Stimulated activated effector memory CD8-positive, alpha-beta T cell treated with anti-CD3 and anti-CD28 coated beads, Interleukin-12 subunit alpha, Interleukin-12 subunit beta, amount 100 ng/mL, for 72 hours (primary cell): ENCODE measurements at regions not wholly inside any gene's neighbourhood (a gene's known extent, or its start where the extent isn't known, plus 50 kb on each side); places are given as distances from the start of the nearest gene placed in this dataset.

Source experiments
- ATAC-seq: fragments of 150-1000 bp; cut with Tn5 transposase; 2 replicates; pipeline ENCODE4 v1.10.0; 2021
- DNase-seq, 2 donors: peaks; one replicate each; pipeline ENCODE4 v3.0.0; 2021 to 2022; ENCODE audit warnings: low spot score in 2 of 2
- H3K27ac Mint-ChIP-seq: one replicate; pipeline ENCODE4 v1.8.0; 2022; ENCODE audit warnings: mild to moderate bottlenecking, mixed read lengths
- H3K36me3 Mint-ChIP-seq: one replicate; pipeline ENCODE4 v1.8.0; 2022; ENCODE audit warnings: mild to moderate bottlenecking, mixed read lengths
- H3K4me1 Mint-ChIP-seq: one replicate; pipeline ENCODE4 v1.8.0; 2022; ENCODE audit warnings: mixed read lengths
- H3K4me3 Mint-ChIP-seq: one replicate; pipeline ENCODE4 v1.8.0; 2022; ENCODE audit warnings: mild to moderate bottlenecking, mixed read lengths
- H3K9me3 Mint-ChIP-seq: one replicate; pipeline ENCODE4 v1.8.0; 2022; ENCODE audit warnings: mixed read lengths

GRCh38 chr21:16407403-16408240 is 677.8 kb downstream of the USP25 start:
- H3K4me1 Mint-ChIP-seq: no peaks in the 10 kb centered on the region
- no peak for ATAC-seq
- H3K4me3 Mint-ChIP-seq: no peak overlapping the region
- H3K9me3 Mint-ChIP-seq: peaks cover 10% of the 10 kb centered on the region
- no peak overlapping the region for H3K27ac Mint-ChIP-seq
- no peaks in the 10 kb centered on the region for H3K36me3 Mint-ChIP-seq
- DNase-seq: no peak

DNA sequence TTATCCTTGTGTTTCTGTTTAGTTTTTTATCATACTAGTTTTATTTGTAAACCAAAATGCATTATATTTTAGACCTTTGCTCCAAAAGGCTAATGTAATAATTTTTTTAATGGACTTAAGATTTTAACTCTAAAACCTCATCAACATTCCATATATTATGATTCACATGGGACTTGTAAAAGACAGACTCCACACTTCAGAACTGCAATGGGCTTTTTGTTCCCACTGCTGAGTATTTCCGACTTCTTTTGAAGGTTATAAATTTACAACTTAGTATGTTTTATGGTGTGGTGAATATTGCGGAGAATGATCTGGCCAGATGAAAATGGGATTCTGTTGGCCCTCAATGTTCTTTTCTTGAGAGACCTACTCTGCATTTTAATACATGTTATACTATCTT is 678.5 kb downstream of the USP25 start:
- Mint-ChIP-seq H3K4me3 (no peak overlapping the region), H3K4me1 (no peaks in the 10 kb centered on the region), H3K9me3 (peaks cover 10% of the 10 kb centered on the region), H3K36me3 (no peaks in the 10 kb centered on the region), H3K27ac (no peak overlapping the region)
- ATAC-seq (no peak), DNase-seq (no peak)

GRCh38 chr21:16409352-16409751 is 679.6 kb downstream of the USP25 start:
- Mint-ChIP-seq H3K4me1 (no peaks in the 10 kb centered on the region), H3K27ac (no peak overlapping the region), H3K36me3 (no peaks in the 10 kb centered on the region), H3K4me3 (no peak overlapping the region), H3K9me3 (peaks cover 7% of the 10 kb centered on the region)
- no peak for ATAC-seq
- DNase-seq: no peak

DNA sequence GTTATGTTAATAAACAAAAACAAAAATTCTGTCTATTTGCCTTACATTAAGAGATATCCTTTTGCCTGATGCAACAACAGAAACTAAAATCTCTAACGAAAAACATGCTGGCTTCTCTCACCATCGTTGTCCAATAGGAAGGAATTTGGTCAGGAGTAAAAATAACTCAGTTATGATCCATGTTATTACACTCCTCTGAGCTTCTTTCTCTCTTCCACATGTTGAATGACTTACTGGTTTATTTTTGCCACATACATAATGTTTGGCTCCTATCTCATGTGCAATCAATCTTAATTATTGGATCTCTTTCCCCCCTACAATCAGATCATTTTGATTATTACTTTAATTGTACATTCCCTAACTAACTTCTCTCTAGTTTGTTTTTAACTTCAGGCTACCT is 688.4 kb downstream of the USP25 start:
- no peak for DNase-seq
- Mint-ChIP-seq H3K4me3 (no peak overlapping the region), H3K36me3 (no peaks in the 10 kb centered on the region), H3K4me1 (no peaks in the 10 kb centered on the region), H3K27ac (no peak overlapping the region), H3K9me3 (peaks cover 2% of the 10 kb centered on the region)
- ATAC-seq: no peak

DNA sequence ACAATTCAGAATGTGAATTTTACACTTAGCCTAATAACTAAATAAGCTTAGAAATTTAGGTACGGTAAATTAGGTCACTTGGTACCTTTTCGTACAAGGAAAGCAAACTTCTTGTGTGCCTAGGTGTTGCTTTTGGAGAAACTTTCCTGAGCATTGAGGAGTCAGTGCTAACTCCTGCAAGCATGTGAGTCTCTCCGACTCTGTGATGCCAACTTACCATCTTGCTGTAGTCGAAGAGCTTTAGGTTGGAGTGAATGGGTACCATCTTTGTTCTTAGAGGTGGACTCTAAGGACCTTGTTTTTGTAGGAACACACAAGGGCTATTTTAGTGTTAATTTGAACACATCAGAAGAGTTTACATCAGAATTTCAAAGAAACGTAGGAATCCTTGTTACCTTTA is 688.9 kb downstream of the USP25 start:
- H3K4me1 Mint-ChIP-seq: no peaks in the 10 kb centered on the region
- DNase-seq (no peak), ATAC-seq (no peak)
- no peak overlapping the region for H3K27ac Mint-ChIP-seq
- H3K36me3 Mint-ChIP-seq: no peaks in the 10 kb centered on the region
- H3K9me3 Mint-ChIP-seq: peaks cover 2% of the 10 kb centered on the region
- no peak overlapping the region for H3K4me3 Mint-ChIP-seq

DNA sequence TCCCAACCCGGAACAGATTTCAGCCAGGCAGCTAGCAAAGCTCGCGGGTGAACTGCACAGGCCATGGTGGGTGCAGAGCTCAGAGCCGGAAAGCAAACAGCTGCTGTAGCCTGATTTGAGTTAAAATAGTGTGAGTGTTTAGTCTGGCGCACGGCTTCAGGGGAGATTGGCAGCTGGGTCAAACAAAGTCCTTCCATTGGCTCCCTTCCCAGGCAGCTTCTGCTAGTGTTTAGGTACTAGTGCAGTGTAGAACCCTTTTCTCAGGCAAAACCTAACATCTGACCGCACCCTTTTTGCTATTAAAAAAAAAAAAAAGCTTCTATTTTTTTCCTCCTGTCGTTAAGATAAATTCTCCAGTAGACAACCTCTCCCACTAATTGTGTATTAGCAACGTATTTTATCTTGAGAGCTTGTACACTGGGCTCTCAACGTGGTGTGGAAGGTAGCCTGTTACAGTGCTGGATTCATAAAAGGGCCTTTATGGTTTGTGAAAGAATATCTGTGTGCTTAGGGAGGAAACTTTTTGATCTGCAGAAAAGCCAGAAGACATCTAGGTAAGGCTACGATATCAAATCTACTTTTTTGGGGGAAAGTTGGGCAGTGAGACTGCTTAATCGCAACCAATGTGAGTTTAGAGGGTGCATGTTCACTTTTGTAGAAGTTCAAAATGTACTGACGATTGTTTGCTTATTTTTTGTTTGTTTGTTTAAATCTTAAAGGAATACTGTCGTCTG is 689.6 kb downstream of the USP25 start:
- ATAC-seq (no peak), DNase-seq (no peak)
- no peak overlapping the region for H3K4me3 Mint-ChIP-seq
- H3K4me1 Mint-ChIP-seq: no peaks in the 10 kb centered on the region
- peaks cover 2% of the 10 kb centered on the region for H3K9me3 Mint-ChIP-seq
- H3K27ac Mint-ChIP-seq: no peak overlapping the region
- H3K36me3 Mint-ChIP-seq: no peaks in the 10 kb centered on the region

DNA sequence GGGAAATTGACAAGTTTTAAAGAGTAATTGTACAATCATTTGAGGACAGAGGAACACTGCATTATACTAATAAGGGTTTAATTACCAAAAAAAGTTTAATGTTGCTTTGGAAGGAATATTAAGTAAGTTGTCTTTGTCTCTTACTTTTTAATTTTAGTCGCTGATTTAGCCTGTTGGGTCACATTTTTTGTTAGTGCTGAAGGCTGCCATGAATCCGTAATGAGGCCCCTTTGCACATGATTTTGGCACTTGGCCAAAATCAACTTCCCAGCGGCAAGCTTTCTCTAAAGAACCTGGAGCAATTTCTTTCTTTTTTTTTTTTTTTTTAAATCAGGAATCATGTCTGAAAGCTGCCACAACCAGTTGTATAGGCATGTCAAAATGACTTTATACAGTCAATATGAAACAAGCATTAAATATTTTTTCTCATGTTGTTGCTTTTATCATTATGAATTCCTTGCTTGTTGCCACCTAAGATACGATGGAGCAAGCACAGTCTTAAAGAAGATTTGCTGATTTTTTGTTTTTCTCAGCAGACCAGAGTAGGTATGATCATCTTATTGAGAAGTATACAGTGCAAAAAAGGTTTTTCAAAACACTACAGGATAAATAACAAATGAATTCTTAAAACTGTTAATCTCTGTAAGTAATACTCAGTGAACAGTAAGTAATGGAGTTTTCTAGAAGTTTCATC is 690.4 kb downstream of the USP25 start:
- Mint-ChIP-seq H3K27ac (no peak overlapping the region), H3K4me1 (no peaks in the 10 kb centered on the region), H3K9me3 (no peaks in the 10 kb centered on the region), H3K4me3 (no peak overlapping the region), H3K36me3 (no peaks in the 10 kb centered on the region)
- ATAC-seq (no peak), DNase-seq (no peak)

DNA sequence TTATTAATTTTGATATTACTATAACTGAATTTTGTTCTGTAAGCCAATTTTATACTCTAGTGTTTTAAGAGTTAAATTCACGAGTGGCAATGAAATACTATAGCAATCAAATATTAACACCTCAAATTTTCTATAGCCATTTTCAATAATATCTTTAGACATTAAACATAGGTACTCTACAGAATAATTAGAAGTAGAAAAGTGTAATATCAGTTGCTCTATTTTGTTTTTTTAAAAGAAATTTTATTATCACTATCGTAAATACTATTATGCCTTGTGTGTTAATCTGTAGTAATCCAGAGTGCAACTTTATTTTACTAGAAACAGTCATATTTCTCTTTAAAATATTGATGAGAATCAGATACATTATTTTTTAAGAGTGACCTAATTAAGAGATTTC is 691.2 kb downstream of the USP25 start:
- no peak overlapping the region for H3K4me3 Mint-ChIP-seq
- no peaks in the 10 kb centered on the region for H3K9me3 Mint-ChIP-seq
- no peak for ATAC-seq
- H3K27ac Mint-ChIP-seq: no peak overlapping the region
- no peaks in the 10 kb centered on the region for H3K36me3 Mint-ChIP-seq
- no peak for DNase-seq
- H3K4me1 Mint-ChIP-seq: no peaks in the 10 kb centered on the region

DNA sequence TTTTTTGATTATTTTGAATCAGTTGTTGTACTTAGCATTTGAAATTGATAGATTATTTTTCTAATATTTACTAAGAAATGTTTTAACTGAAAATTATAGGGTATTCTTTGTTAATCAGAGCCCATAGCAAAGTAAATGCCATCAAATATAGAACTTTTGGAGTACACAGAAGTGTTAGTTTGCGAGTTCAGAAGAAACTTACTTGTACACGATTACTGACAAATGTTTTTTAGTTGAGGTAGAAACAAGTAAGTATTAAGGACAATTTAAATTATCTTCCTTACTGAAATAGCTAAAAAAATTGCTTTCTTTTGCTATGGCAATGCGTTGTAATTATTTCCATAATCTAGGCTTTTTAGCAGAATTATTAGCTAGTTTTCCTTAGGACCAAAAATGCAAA is 692.2 kb downstream of the USP25 start:
- no peak overlapping the region for H3K4me3 Mint-ChIP-seq
- H3K4me1 Mint-ChIP-seq: no peaks in the 10 kb centered on the region
- no peaks in the 10 kb centered on the region for H3K36me3 Mint-ChIP-seq
- H3K27ac Mint-ChIP-seq: no peak overlapping the region
- H3K9me3 Mint-ChIP-seq: no peaks in the 10 kb centered on the region
- ATAC-seq (no peak), DNase-seq (no peak)

DNA sequence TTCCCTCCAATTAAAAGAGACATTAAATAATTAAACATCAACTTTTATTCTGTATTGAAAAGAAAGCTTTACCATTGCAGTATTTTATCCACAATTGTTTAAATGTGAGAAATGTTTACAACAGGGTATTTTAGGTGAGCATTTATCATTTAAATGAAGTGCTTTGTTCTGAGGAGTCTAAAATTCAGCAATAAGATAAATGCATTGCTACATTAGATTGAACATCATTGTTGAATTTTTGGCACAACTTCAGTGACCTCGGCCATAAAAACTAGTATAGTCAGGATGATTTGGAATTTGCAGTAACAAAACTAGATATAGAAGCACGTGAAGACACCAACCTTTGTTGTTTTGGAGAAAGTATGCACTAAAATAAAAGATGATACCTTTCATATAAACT is 692.9 kb downstream of the USP25 start:
- H3K4me1 Mint-ChIP-seq: no peaks in the 10 kb centered on the region
- DNase-seq: no peak
- H3K4me3 Mint-ChIP-seq: no peak overlapping the region
- no peaks in the 10 kb centered on the region for H3K36me3 Mint-ChIP-seq
- H3K9me3 Mint-ChIP-seq: no peaks in the 10 kb centered on the region
- no peak for ATAC-seq
- H3K27ac Mint-ChIP-seq: no peak overlapping the region

GRCh38 chr21:16423921-16424320 is 694.1 kb downstream of the USP25 start:
- no peak for DNase-seq
- no peaks in the 10 kb centered on the region for H3K4me1 Mint-ChIP-seq

DNA sequence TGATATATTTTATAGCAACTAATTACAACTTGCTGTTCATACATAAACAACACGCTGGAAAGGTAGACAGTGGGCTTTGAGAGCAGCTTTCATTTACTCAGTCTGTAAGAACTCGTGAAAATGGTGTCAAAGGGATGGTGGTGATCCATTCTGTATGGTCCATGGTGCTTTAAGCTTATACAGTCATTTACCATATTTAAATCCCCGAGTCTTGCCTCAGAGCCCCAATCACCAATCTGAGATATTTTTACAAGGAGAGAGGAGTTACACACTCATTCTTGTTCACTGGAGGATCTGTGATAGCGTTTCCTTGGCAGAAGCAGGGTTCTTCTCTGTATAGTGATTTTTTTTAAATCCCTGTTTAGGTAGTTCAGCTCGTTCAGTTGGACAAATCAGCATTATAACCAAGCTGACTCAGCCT is 694.6 kb downstream of the USP25 start:
- H3K9me3 Mint-ChIP-seq: peaks cover 4% of the 10 kb centered on the region
- no peak overlapping the region for H3K27ac Mint-ChIP-seq
- no peaks in the 10 kb centered on the region for H3K36me3 Mint-ChIP-seq
- ATAC-seq (no peak), DNase-seq (no peak)
- no peak overlapping the region for H3K4me3 Mint-ChIP-seq
- no peaks in the 10 kb centered on the region for H3K4me1 Mint-ChIP-seq

More at GRCh38 chr21:16423921-16424320, 694.1 kb downstream of the USP25 start:
- ATAC-seq: no peak
- H3K4me3 Mint-ChIP-seq: no peak overlapping the region
- H3K36me3 Mint-ChIP-seq: no peaks in the 10 kb centered on the region
- peaks cover 3% of the 10 kb centered on the region for H3K9me3 Mint-ChIP-seq
- no peak overlapping the region for H3K27ac Mint-ChIP-seq

DNA sequence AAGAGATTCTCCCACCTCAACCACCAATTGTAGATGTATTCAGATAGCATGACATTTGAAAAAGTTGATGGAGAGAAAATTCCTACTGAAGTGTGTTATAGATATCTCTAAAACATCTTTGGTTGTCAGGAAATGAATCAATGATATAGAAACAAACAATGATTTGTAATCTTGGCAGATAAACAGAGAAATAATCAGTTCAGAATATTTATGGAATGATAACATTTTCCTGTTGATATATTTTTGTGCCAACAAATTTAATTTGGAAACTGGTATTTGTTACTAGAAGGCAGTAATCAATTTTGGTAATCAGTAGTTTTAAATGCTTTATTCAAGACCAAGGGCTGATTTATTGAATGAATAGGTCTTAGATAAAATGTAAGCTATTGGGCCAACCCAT is 695.6 kb downstream of the USP25 start:
- ATAC-seq: no peak
- Mint-ChIP-seq H3K36me3 (no peaks in the 10 kb centered on the region), H3K27ac (no peak overlapping the region), H3K4me3 (no peak overlapping the region), H3K4me1 (no peaks in the 10 kb centered on the region), H3K9me3 (peaks cover 4% of the 10 kb centered on the region)
- DNase-seq: no peak

GRCh38 chr21:16426936-16427335 is 697.2 kb downstream of the USP25 start:
- Mint-ChIP-seq H3K9me3 (peaks cover 4% of the 10 kb centered on the region), H3K4me1 (no peaks in the 10 kb centered on the region), H3K4me3 (no peak overlapping the region), H3K36me3 (no peaks in the 10 kb centered on the region), H3K27ac (no peak overlapping the region)
- DNase-seq (no peak), ATAC-seq (no peak)

DNA sequence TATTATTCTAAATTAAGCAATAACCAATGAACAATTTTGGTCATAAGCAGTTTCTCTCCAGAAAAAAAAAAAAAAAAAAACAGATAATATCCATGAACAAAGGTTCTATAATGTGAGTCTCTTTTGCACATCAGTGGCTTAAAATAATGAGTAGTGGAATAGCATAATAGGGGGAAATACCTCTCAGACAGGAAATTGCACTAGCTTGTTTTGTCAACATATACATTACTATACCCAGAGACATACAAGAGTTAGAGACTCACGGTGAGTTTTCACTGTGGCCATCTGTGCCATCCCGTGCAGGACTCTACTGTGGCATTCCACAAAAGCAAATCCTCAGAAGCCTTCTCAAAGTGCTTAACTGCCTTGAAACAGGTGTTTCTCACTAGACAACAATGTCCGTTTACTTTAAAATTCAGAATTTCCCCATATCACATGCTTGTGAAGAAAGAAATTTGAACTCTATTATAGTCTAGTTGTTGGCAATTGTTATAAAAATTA is 697.9 kb downstream of the USP25 start:
- ATAC-seq (no peak), DNase-seq (no peak)
- H3K4me3 Mint-ChIP-seq: no peak overlapping the region
- H3K27ac Mint-ChIP-seq: no peak overlapping the region
- H3K4me1 Mint-ChIP-seq: no peaks in the 10 kb centered on the region
- peaks cover 4% of the 10 kb centered on the region for H3K9me3 Mint-ChIP-seq
- H3K36me3 Mint-ChIP-seq: no peaks in the 10 kb centered on the region
